SK-N-SH treated with all-trans-retinoic acid at 6 μM for 48 hours (cell line): ENCODE measurements at regions not wholly inside any gene's neighbourhood (a gene's known extent, or its start where the extent isn't known, plus 50 kb on each side); places are given as distances from the start of the nearest gene placed in this dataset.
"Not testable (repeated sequence)": the region's sequence is repeated elsewhere in the genome, so short reads cannot be mapped to it uniquely, and the experiment has no call there.

Experiments
- ATAC-seq: fragments of 200-7000 bp; cut with Tn5 transposase; 3 replicates; pipeline ENCODE4 v1.9.1; 2020; ENCODE audit warnings: mild to moderate bottlenecking, moderate library complexity
- ARNTL ChIP-seq: fragments of 450-650 bp; formaldehyde crosslinking; IDR thresholded peaks from 2 replicates; pipeline ENCODE4 v1.5.0; 2020; ENCODE audit warnings: low read depth, mild to moderate bottlenecking, moderate library complexity, borderline replicate concordance
- BACH2 ChIP-seq: fragments of 250-450 bp; sonication (Bioruptor Pico); IDR thresholded peaks from 2 replicates; pipeline ENCODE4 v1.9.0; 2021; ENCODE audit warnings: mild to moderate bottlenecking, borderline replicate concordance
- CREB5 ChIP-seq: fragments of 250-450 bp; sonication (Bioruptor Pico); IDR thresholded peaks from 2 replicates; pipeline ENCODE4 v1.5.1; 2020; ENCODE audit warnings: low read depth, mild to moderate bottlenecking, moderate library complexity
- CSDC2 ChIP-seq: fragments of 250-450 bp; sonication (Bioruptor Pico); IDR thresholded peaks from 2 replicates; pipeline ENCODE4 v1.5.0; 2020; ENCODE audit warnings: mild to moderate bottlenecking, moderate library complexity
- ESRRG ChIP-seq: fragments of 250-450 bp; sonication (Bioruptor Pico); IDR thresholded peaks from 2 replicates; pipeline ENCODE4 v1.6.1; 2021; ENCODE audit warnings: mild to moderate bottlenecking
- ISL1 ChIP-seq: fragments of 250-450 bp; sonication (Bioruptor Pico); IDR thresholded peaks from 2 replicates; pipeline ENCODE4 v2.1.2; 2022; ENCODE audit warnings: mild to moderate bottlenecking, moderate library complexity
- OSR1 ChIP-seq: fragments of 250-450 bp; sonication (Bioruptor Pico); IDR thresholded peaks from 2 replicates; pipeline ENCODE4 v1.8.0; 2022; ENCODE audit warnings: moderate library complexity, mild to moderate bottlenecking, inconsistent platforms
- PPARA ChIP-seq: fragments of 250-450 bp; sonication (Bioruptor Pico); IDR thresholded peaks from 2 replicates; pipeline ENCODE4 v1.5.0; 2020; ENCODE audit warnings: mild to moderate bottlenecking, borderline replicate concordance
- SNAI2 ChIP-seq: fragments of 250-450 bp; sonication (Bioruptor Pico); IDR thresholded peaks from 2 replicates; pipeline ENCODE4 v1.5.0; 2020; ENCODE audit warnings: mild to moderate bottlenecking, moderate library complexity
- TCF4 ChIP-seq: fragments of 250-450 bp; sonication (Bioruptor Pico); IDR thresholded peaks from 2 replicates; pipeline ENCODE4 v1.8.0; 2021; ENCODE audit warnings: mild to moderate bottlenecking, moderate library complexity, borderline replicate concordance
- TOX ChIP-seq: fragments of 250-450 bp; sonication (Bioruptor Pico); IDR thresholded peaks from 2 replicates; pipeline ENCODE4 v1.8.0; 2021; ENCODE audit warnings: mild to moderate bottlenecking, moderate library complexity, borderline replicate concordance
- TSHZ2 ChIP-seq: fragments of 250-450 bp; sonication (Bioruptor Pico); IDR thresholded peaks from 2 replicates; pipeline ENCODE4 v1.5.0; 2020; ENCODE audit warnings: mild to moderate bottlenecking, moderate library complexity
- ZC3H10 ChIP-seq: fragments of 250-450 bp; sonication (Bioruptor Pico); IDR thresholded peaks from 2 replicates; pipeline ENCODE4 v1.5.1; 2021; ENCODE audit warnings: mild to moderate bottlenecking, moderate library complexity
- ZFP3 ChIP-seq: fragments of 250-450 bp; sonication (Bioruptor Pico); IDR thresholded peaks from 2 replicates; pipeline ENCODE4 v1.5.0; 2020; ENCODE audit warnings: mild to moderate bottlenecking, moderate library complexity
- ZFP30 ChIP-seq: fragments of 450-650 bp; formaldehyde crosslinking; IDR thresholded peaks from 2 replicates; pipeline ENCODE4 v1.5.0; 2022; ENCODE audit warnings: mild to moderate bottlenecking, moderate library complexity
- ZNF565 ChIP-seq: fragments of 450-650 bp; formaldehyde crosslinking; conservative IDR thresholded peaks from 2 replicates; pipeline ENCODE4 v1.5.0; 2020; ENCODE audit warnings: low read depth, mild to moderate bottlenecking, moderate library complexity
- ZNF70 ChIP-seq: fragments of 450-650 bp; formaldehyde crosslinking; IDR thresholded peaks from 2 replicates; pipeline ENCODE4 v1.5.0; 2020; ENCODE audit warnings: mild to moderate bottlenecking, moderate library complexity
- ZNF8 ChIP-seq: fragments of 450-650 bp; formaldehyde crosslinking; IDR thresholded peaks from 2 replicates; pipeline ENCODE4 v1.5.0; 2020; ENCODE audit warnings: mild to moderate bottlenecking, moderate library complexity
- TF ChIP-seq, protein P1 (sequence below): fragments of 250-450 bp; sonication (Bioruptor Pico); IDR thresholded peaks from 2 replicates; pipeline ENCODE4 v1.8.0; 2021; ENCODE audit warnings: low read depth, mild to moderate bottlenecking, moderate library complexity, borderline replicate concordance
- TF ChIP-seq, protein P2 (sequence below): fragments of 250-450 bp; sonication (Bioruptor Pico); IDR thresholded peaks from 2 replicates; pipeline ENCODE4 v1.8.0; 2020; ENCODE audit warnings: mild to moderate bottlenecking, moderate library complexity, borderline replicate concordance
- TF ChIP-seq, protein P3 (sequence below): fragments of 250-450 bp; sonication (Bioruptor Pico); IDR thresholded peaks from 2 replicates; pipeline ENCODE4 v1.5.1; 2021; ENCODE audit warnings: mild to moderate bottlenecking, moderate library complexity

- no peak for ATAC-seq
These were observed 77.0 kb upstream of the SPOPL start for GRCh38 chr2:138424436-138425140.

GRCh38 chr2:138426116-138426515 is 75.5 kb upstream of the SPOPL start:
- ATAC-seq: not testable (repeated sequence)

More at GRCh38 chr2:138424436-138425140, 77.0 kb upstream of the SPOPL start:
- TF ChIP-seq ZFP3 (CRISPR knock-in tag): no peak
- no peak for TF ChIP-seq ZFP30 (CRISPR knock-in tag)
- TF ChIP-seq SNAI2: no peak
- no peak for TF ChIP-seq BACH2 (CRISPR knock-in tag)
- TF ChIP-seq ESRRG (CRISPR knock-in tag): no peak
- no peak for TF ChIP-seq OSR1
- TF ChIP-seq ZNF70 (CRISPR knock-in tag): no peak
- TF ChIP-seq, protein P1, sequence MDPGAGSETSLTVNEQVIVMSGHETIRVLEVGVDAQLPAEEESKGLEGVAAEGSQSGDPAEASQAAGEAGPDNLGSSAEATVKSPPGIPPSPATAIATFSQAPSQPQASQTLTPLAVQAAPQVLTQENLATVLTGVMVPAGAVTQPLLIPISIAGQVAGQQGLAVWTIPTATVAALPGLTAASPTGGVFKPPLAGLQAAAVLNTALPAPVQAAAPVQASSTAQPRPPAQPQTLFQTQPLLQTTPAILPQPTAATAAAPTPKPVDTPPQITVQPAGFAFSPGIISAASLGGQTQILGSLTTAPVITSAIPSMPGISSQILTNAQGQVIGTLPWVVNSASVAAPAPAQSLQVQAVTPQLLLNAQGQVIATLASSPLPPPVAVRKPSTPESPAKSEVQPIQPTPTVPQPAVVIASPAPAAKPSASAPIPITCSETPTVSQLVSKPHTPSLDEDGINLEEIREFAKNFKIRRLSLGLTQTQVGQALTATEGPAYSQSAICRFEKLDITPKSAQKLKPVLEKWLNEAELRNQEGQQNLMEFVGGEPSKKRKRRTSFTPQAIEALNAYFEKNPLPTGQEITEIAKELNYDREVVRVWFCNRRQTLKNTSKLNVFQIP: no peak
- no peak for TF ChIP-seq CREB5 (CRISPR knock-in tag)
- no peak for TF ChIP-seq TSHZ2 (CRISPR knock-in tag)
- TF ChIP-seq, all 23 proteins: peak for 0

DNA sequence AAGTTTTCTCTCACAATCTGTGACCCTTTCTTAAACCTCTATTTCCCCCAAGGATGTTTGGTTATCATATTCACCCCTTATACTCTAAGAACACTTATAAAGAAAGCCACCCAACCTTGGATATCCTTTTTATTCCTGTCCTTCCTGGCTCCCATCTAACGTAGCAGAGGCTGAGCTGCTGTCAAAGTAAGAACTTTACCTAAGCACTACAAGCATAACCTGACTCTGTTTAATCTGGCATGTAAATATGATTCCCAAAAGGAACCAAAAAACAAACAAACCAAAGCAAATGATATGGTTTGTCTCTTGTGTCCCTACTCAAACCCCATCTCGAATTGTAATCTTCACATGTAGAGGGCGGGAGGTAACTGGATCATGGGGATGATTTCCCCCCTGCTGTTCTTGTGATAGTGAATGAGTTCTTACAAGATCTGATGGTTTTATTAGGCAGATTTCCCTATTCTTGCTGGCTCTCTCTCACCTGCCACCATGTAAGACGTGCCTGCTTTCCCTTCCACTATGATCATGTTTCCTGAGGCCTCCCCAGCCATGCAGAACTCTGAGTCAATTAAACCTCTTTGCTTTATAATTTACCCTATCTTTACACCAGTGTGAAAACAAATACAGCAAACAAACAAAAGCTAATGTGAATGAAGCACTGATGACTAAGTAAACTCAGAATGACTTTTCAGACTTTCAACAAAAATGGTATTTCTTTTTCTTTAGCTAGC is 72.7 kb upstream of the SPOPL start:
- TF ChIP-seq, protein P2, sequence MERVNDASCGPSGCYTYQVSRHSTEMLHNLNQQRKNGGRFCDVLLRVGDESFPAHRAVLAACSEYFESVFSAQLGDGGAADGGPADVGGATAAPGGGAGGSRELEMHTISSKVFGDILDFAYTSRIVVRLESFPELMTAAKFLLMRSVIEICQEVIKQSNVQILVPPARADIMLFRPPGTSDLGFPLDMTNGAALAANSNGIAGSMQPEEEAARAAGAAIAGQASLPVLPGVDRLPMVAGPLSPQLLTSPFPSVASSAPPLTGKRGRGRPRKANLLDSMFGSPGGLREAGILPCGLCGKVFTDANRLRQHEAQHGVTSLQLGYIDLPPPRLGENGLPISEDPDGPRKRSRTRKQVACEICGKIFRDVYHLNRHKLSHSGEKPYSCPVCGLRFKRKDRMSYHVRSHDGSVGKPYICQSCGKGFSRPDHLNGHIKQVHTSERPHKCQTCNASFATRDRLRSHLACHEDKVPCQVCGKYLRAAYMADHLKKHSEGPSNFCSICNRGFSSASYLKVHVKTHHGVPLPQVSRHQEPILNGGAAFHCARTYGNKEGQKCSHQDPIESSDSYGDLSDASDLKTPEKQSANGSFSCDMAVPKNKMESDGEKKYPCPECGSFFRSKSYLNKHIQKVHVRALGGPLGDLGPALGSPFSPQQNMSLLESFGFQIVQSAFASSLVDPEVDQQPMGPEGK (CRISPR knock-in tag): no peak
- TF ChIP-seq CSDC2 (no peak), TCF4 (CRISPR knock-in tag) (no peak), TSHZ2 (CRISPR knock-in tag) (no peak), PPARA (CRISPR knock-in tag) (no peak), ESRRG (CRISPR knock-in tag) (no peak), TOX (CRISPR knock-in tag) (no peak), ZNF8 (CRISPR knock-in tag) (no peak), ZNF565 (CRISPR knock-in tag) (no peak), OSR1 (no peak), ISL1 (CRISPR knock-in tag) (no peak), SNAI2 (no peak), ARNTL (no peak), ZC3H10 (no peak), ZFP30 (CRISPR knock-in tag) (no peak)
- TF ChIP-seq, protein P3, sequence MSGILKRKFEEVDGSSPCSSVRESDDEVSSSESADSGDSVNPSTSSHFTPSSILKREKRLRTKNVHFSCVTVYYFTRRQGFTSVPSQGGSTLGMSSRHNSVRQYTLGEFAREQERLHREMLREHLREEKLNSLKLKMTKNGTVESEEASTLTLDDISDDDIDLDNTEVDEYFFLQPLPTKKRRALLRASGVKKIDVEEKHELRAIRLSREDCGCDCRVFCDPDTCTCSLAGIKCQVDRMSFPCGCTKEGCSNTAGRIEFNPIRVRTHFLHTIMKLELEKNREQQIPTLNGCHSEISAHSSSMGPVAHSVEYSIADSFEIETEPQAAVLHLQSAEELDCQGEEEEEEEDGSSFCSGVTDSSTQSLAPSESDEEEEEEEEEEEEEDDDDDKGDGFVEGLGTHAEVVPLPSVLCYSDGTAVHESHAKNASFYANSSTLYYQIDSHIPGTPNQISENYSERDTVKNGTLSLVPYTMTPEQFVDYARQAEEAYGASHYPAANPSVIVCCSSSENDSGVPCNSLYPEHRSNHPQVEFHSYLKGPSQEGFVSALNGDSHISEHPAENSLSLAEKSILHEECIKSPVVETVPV: no peak
- TF ChIP-seq, all 23 proteins: peak for 0

More for the DNA sequence above, 72.7 kb upstream of the SPOPL start:
- no peak for ATAC-seq
